ENCODE measurements at regions not wholly inside any gene's neighbourhood (a gene's known extent, or its start where the extent isn't known, plus 50 kb on each side); places are given as distances from the start of the nearest gene placed in this dataset.

GRCh38 chr6:16995511-16996250, 106.2 kb upstream of the STMND1 start:
- TF ChIP-seq CTCF (IDR thresholded peaks at IDR 0.05; ENCODE audit: low read depth, low read length, poor library complexity, severe bottlenecking) (no peak), EZH2phosphoT487 (IDR thresholded peaks at IDR 0.05; ENCODE audit: borderline replicate concordance, low read length) (no peak)
